ENCODE measurements at regions not wholly inside any gene's neighbourhood (a gene's known extent, or its start where the extent isn't known, plus 50 kb on each side); places are given as distances from the start of the nearest gene placed in this dataset.
"Not testable (repeated sequence)": the region's sequence is repeated elsewhere in the genome, so short reads cannot be mapped to it uniquely, and the experiment has no call there.

GRCh38 chr21:17114045-17114444, 398.8 kb upstream of the CXADR start:
- no peak for DNase-seq

- DNase-seq = no peak
These were observed 394.0 kb upstream of the CXADR start for GRCh38 chr21:17118638-17119384.

DNA sequence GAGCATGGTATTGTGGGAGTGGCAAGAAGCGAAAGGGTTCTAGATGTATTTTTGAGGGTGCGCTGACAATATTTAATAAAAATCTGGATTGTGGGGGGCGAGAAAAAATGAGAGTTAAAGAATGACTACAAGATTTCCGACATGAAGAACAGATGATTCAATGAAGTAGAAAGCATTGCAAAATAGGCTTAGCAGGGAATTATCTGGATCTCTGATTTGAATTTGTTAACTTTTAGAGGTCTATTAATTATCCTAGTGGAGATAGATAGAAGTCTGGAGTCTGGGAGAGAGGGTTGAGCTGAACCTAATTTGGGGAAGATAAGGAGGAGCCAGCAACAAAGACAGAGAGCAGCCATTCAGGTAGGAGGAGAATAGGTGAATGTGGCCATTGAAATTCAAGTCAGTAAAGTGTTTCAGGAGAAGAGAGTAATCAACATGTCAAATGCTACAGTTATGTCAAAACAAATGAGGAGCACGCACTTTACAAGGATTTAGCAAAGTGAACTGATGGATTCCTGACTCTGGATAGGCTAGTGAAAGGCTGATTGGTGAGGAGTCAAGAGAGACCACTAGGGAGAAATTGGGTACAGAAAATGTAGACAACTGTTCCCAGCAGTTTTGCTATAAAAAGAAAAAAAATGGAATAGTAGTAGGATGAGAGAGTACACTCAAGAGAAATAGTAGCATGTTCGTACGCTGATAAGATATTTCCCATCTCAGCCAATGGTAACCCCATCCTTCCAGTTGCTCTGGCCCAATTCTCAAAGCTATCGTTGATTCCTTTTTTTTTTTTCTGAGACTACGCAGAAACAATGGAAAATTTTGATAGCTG, 393.2 kb upstream of the CXADR start:
- no peak for DNase-seq

GRCh38 chr21:17127395-17127794, 385.4 kb upstream of the CXADR start:
- not testable (repeated sequence) for DNase-seq

GRCh38 chr21:17128132-17128531, 384.7 kb upstream of the CXADR start:
- DNase-seq = no peak

GRCh38 chr21:17139159-17139558, 373.7 kb upstream of the CXADR start:
- not testable (repeated sequence) for DNase-seq

- DNase-seq = no peak
These were observed 373.1 kb upstream of the CXADR start for GRCh38 chr21:17139696-17140095.

GRCh38 chr21:17146426-17146825, 366.4 kb upstream of the CXADR start:
- DNase-seq = no peak

DNA sequence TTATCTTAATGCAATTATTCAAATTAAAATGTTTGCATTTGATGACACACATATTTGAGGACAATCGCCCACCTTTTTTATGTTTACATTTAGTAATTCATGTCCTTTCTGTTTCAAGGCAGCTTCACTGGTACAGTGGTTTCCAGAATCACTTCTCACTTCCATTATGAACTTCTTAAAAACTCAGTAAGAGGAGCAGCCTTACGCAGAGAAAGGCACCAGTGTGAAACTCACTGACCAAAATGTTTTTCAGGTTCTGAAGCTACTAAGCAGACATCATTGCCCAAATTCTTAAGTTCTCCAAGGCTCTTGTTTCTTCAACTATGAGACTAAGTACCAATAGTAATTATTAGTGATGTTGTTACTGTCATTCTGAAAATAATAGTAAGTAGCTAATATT, 353.1 kb upstream of the CXADR start:
- no peak for DNase-seq

DNA sequence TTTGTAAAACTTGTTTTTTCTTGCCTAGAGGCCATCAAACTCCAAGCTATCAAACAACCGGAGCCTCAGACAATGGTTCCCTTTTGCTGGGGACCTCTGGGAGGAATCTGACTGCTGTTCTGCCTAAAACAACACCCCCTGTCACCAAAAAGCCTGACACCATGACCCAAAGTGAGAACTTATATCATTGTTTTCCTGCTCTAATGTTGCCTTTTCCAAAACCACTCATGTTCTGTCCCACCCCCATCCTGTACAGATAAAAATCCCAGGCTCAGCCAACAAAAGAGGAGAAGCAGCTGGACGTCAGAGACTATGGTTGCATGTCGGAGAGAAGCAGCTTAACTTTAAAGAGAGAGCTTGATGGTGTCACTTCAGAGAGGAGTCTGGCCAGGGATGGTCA, 327.2 kb upstream of the CXADR start:
- DNase-seq = no peak

DNA sequence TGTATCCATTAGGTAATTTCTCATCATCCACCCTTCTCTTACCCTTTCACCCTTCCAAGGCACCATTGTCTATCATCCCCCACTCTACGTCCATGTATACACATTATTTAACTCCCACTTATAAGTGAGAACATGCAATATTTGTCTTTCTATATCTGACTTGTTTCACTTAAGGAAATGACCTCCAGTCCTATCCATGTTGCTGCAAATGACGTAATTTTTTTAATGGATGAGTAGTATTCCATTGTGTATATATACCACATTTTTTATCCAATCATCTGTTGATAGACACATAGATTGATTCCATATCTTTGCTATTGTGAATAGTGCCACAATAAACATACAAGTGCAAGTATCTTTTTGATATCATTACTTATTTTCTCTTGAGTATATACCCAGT, 322.9 kb upstream of the CXADR start:
- no peak for DNase-seq

DNA sequence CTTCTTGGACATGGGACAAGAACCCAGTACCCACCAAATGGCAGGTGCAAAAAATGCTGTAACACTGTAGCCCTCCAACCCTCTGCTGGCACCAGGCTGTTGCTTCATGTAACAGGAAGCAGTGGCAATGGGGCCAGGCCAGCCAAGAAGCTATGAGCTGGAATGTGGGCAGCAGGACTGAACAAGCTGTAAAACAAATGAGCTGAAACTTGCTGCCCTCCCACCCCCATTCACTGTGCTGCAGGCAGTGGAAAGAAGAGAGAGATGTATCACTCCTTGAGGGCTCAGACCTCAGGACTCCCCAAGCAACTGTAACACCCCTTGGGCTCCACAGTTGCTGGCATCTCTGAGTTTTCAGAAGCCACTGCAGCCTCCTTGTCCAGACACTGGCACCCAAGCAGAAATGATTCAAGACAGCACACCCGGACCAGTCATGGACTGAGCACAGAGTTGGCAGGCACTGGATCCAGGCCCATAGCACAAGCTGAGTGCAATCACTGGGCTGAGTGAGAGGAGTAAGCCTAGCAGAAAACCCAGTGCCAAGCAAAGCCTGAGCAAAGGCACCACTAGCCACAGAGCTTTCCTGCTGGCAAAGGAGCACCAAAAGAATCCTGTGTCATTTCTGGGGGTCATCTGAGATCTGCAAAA, 321.4 kb upstream of the CXADR start:
- no peak for DNase-seq

GRCh38 chr21:17195351-17195750, 317.5 kb upstream of the CXADR start:
- DNase-seq = no peak

DNA sequence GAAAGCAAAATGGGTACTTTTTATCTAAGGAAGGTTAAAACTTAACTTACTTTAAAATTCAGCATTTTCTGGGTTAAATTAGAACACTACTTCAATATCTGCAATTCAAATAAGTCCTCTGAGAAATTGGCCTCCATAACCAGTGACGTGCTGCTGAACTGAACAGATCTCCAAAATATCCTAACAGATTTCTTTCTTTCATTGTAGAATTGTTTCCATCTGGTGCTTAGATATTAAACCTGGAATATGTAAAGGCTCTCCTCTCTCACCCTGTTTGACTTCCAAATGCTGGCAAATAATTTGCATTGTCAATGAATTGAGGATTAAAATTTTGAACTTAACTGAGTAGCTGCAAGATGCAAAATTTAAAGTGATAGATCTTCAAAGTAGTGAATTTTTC, 316.9 kb upstream of the CXADR start:
- DNase-seq = no peak

GRCh38 chr21:17196623-17197022, 316.2 kb upstream of the CXADR start:
- DNase-seq = no peak

DNA sequence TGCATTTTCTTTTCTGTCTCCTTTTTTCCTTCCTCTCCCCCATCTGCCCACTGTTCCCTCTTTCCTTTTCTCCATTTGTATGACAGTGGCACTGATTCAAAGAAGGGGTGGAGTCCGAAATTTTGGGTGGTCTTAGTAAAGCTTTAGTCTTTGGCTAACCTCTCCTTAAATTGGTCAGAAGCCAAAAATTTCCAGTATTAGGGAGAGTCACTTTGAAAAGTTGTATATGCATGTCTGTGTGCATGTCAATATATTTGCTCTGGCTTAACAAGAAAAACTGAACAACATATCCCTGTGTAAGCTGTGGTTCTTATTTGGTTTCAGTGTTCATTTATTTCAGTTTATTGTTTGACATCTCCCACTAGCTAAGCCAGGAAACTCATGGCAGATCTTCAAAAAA, 314.8 kb upstream of the CXADR start:
- no peak for DNase-seq

DNA sequence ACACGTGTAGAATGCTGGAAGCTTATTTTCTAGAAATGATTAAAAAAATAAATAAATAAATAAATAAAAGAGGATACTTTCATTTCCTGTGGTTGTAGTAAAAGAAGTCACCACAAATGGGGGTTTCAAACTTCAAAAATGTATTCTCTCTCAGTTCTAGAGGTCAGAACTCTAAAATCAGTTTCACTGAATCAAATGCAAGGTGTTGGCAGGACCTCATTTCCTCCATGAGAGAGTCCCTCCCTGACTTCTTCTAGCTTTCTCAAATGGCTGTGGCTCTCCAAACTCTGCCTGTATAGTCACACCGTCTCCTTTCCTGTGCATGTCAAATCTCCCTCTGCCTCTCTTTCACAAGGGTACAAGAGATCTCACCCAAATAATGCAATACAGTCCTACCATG, 312.6 kb upstream of the CXADR start:
- no peak for DNase-seq

DNA sequence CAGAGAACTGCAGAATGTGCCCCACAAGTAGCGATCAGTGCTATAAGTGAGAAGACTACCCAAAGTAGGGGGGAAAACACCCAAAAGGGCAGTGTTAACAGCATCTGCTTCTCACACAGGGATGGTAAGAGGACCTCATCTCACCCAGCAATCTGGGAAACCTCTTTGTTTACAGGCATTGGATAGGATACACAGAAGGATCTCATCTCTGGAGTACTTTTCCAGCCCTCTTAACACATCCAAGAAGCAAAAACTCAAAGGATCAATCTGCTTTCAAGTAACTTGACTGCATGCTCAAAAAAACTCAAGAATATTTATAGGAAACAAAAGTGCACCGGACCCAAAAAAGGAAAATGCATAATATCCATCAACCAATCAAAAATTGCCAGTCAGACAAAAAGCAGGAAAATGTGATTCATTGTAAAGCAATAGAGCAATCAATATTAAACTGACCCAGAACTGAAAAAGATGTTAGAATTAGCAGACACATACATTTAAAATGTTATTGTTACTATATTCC, 311.0 kb upstream of the CXADR start:
- DNase-seq = no peak

DNA sequence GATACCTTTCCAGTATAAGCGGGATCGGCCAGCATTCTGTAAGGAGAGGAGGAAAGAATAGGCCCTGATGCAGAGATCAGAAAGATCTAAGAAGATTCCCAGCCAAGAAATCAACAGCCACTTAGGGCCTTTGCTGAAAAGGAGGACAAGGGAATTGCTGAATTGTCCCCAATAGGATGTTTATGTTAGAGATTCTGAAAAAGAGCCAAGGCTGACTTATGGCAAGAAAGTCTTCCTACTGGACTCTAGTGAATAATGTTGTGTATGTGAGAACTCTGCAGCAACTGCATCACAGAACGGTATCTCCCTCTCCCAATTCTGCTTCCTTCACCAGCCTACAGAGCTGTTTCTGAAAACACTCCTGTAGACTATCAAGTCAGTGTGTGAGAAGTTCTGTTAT, 298.0 kb upstream of the CXADR start:
- DNase-seq = no peak

DNA sequence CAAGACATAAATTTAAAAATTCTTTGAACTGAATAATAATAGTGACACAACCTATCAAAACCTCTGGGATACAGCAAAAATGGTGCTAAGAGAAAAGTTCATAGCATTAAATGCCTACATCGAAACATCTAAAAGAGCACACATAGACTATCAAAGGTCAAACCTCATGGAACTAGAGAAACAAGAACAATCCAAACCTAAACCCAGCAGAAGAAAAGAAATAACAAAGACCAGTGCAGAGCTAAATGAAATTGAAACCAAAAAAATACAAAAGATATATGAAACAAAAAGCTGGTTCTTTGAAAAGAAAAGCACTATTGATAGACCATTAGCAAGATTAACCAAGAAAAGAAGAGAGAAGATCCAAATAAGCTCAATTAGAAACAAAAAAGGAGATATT, 293.8 kb upstream of the CXADR start:
- DNase-seq = not testable (repeated sequence)

DNA sequence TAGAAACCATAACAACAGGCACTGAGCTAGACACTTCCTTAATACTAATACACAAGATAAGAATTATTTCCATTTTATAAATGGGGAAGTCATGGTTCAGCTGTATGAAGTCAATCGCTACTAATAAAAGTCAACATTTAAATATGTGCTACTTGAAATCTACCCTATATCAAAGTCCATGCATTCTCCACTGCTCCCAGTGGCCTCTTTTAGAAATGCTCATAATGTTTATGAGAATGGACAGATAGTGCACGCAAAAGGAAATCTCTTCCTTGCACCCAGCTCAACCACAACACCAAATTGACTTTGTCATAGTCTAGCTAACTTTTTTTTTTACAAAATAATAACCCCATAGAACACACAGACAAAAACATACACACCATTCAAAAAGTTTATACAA, 281.7 kb upstream of the CXADR start:
- no peak for DNase-seq

GRCh38 chr21:17231771-17232170, 281.1 kb upstream of the CXADR start:
- DNase-seq = no peak

GRCh38 chr21:17238468-17238867, 274.4 kb upstream of the CXADR start:
- no peak for DNase-seq

DNA sequence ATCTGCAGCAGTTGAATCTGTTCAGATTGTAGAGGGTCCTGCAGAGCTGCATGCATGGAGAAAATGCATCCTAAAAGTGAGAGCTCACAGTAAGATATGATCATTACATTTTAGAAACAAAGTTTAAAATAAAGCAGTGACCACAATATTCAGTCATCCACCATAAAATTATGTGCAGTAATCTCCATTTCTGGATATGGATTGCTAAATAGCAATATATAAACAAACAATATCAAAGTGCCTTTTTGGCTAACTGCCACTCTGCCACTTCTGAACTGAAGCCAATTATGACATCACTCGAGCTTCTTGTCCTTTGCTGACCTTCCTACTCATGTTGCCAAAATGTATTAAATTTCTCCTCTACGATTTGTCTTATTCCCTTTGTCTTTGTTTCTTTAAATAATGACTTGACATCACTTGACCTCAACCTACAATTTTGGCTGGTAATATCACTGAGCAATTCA, 262.0 kb upstream of the CXADR start:
- no peak for DNase-seq
